NB4 (cell line): ENCODE measurements at regions not wholly inside any gene's neighbourhood (a gene's known extent, or its start where the extent isn't known, plus 50 kb on each side); places are given as distances from the start of the nearest gene placed in this dataset.
"Not testable (repeated sequence)": the region's sequence is repeated elsewhere in the genome, so short reads cannot be mapped to it uniquely, and the experiment has no call there.

Experiments
- DNase-seq: peaks from one replicate; pipeline ENCODE4 v3.0.0; 2010; ENCODE audit warnings: low read depth
- H3K4me3 ChIP-seq: one replicate; pipeline ENCODE4 v1.5.1; 2011; ENCODE audit warnings: mild to moderate bottlenecking, low read depth, low read length, moderate library complexity
- CTCF ChIP-seq: IDR thresholded peaks from one replicate; pipeline ENCODE4 v1.5.1; 2012; ENCODE audit warnings: low read depth, low read length
- MYC ChIP-seq: IDR thresholded peaks from 2 replicates; pipeline ENCODE4 v1.6.1; 2011; ENCODE audit warnings: low read depth, low read length
- POLR2A ChIP-seq: IDR thresholded peaks from 2 replicates; pipeline ENCODE4 v1.6.1; 2011; ENCODE audit warnings: mild to moderate bottlenecking; ENCODE audit not compliant: insufficient read length; ENCODE audit errors: extremely low read depth
- TF ChIP-seq, protein P1 (sequence below): IDR thresholded peaks from 2 replicates; pipeline ENCODE4 v1.6.1; 2011; ENCODE audit warnings: low read depth, low read length

DNA sequence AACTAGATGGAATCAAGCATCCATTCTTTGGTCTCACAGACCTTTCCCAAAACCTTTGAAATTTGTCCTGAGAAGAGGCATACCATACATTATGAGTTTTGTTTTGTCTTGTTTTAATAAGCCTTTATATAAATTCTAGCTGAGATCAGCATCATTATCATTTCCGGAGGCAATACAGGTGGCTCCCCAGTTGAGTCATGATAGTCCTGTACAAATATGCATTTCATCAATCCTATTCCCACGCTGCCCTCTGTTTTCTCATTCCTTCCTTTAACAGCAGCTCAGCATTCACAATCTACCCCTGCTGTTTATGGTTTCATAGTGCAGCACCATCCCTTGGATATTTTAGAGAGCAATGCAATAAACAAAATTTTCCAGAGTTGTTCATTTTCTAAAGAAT lies 216.7 kb downstream of the TXNL1 start:
- no peak for DNase-seq

GRCh38 chr18:56420868-56421267 lies 217.5 kb downstream of the TXNL1 start:
- not testable (repeated sequence) for H3K4me3 ChIP-seq, DNase-seq

More for the DNA sequence above, 216.7 kb downstream of the TXNL1 start:
- TF ChIP-seq POLR2A (no peak), MYC (no peak), CTCF (no peak)
- TF ChIP-seq, protein P1, sequence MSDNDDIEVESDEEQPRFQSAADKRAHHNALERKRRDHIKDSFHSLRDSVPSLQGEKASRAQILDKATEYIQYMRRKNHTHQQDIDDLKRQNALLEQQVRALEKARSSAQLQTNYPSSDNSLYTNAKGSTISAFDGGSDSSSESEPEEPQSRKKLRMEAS = no peak
- H3K4me3 ChIP-seq = no peak overlapping the region

DNA sequence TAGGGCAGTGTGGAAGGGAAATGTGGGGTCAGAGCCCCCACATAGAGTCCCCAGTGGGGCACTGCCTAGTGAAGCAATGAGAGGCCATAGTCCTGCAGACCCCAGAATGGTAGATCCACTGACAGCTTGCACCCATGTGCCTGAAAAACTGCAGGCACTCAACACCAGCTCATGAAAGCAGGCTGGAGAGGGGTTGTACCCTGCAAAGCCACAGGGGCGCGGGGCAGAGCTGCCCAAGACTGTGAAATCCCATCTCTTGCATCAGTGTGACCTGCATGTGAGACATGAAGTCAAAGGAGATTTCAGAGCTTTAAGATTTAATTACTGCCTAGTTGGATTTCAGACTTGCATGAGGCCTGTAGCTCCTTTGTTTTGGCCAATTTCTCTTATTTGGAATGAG lies 224.0 kb downstream of the TXNL1 start:
- H3K4me3 ChIP-seq = no peak overlapping the region
- no peak for DNase-seq
- TF ChIP-seq, protein P1 = no peak
- no peak for TF ChIP-seq CTCF
- TF ChIP-seq POLR2A = no peak
- TF ChIP-seq MYC = no peak

DNA sequence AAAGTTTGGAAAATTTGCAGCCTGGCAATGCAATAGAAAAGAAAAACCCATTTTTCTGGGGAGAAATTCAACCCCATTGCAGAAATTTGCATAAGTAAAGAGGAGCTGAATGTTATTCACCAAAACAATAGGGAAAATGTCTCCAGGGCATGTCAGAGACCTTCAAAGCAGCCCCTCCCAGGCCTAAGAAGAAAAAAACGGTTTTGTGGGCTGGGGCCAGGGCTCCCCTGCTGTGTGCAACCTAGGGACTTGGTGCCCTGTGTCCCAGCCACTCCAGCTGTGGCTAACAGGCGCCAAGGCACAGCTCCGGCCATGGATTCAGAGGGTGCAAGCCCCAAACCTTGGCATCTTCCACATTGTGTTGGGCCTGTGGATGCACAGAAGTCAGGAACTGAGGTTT lies 224.5 kb downstream of the TXNL1 start:
- no peak overlapping the region for H3K4me3 ChIP-seq
- TF ChIP-seq, protein P1 = no peak
- no peak for TF ChIP-seq CTCF
- TF ChIP-seq POLR2A = no peak
- no peak for TF ChIP-seq MYC
- DNase-seq = no peak

DNA sequence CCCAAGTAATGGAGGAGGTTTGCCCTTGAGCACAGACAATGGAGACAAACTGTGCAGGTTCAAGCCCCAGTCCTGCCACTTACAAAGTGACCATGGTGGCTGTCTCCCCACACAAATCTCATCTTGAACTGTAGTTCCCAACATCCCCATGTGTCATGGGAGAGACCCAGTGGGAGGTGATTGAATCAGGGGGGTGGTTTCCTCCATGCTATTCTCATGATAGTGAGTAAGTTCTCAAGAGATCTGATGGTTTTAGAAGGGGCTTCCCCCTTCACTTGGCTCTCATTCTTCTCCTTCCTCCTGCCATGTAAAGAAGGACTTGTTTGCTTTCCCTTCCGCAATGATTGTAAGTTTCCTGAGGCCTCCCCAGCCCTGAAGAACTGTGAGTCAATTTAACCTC lies 225.4 kb downstream of the TXNL1 start:
- no peak overlapping the region for H3K4me3 ChIP-seq
- TF ChIP-seq MYC (no peak), POLR2A (no peak), CTCF (no peak)
- TF ChIP-seq, protein P1 = no peak
- no peak for DNase-seq

DNA sequence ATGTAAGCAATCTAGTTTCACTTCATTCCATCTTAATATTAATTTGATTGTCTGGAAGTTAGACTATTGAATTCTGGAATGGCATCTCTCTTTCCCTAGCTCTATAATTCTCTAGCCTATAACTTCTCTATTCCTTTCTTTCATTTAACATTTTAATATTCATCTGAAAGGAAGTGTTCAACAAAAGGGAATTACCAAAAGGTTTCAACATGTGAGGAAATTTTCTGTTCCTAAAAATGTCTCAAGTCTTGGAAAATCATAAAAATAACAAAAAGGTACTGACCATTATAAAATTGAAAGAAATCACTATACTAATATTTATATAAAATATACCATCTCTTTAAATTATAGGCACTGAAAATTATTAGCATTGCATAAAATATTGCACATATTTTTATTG lies 228.7 kb downstream of the TXNL1 start:
- TF ChIP-seq, protein P1 = no peak
- no peak for TF ChIP-seq POLR2A
- no peak for TF ChIP-seq MYC
- TF ChIP-seq CTCF = no peak
- no peak for DNase-seq
- H3K4me3 ChIP-seq = no peak overlapping the region
